Renal cortical epithelial cell (primary cell): ENCODE measurements at regions not wholly inside any gene's neighbourhood (a gene's known extent, or its start where the extent isn't known, plus 50 kb on each side); places are given as distances from the start of the nearest gene placed in this dataset.
A peak's percentile ranks its signal among the peaks of the same experiment; 100 is the strongest.
"Not testable (repeated sequence)": the region's sequence is repeated elsewhere in the genome, so short reads cannot be mapped to it uniquely, and the experiment has no call there.

Experiments used
- DNase-seq: peaks from one replicate; pipeline ENCODE4 v3.0.0-alpha.2; 2011; ENCODE audit warnings: low read depth

- DNase-seq, result no peak
Observed at GRCh38 chr1:14259191-14259757, 339.2 kb upstream of the KAZN start.

GRCh38 chr1:14260480-14260879 is 338.0 kb upstream of the KAZN start:
- DNase-seq, result no peak

DNA sequence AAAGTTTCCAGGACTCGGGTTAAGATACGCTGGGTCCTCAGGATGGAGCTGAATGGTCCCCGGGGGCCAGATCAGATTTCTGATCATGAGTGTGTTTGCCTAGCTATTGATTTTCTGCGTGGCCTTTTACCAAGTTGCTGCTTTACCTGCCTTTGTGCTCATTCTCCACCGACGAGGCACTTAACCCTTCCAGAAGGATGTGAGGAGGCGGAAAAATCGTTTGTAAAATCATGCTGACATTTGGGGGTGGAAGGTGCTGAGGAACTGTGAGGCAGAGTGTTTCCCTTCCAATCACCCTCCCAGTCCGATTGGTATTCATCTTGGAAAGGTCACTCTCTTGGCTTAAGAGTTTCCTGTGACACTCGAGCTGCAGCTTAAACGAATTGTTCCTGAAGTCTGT is 337.1 kb upstream of the KAZN start:
- no peak for DNase-seq

DNA sequence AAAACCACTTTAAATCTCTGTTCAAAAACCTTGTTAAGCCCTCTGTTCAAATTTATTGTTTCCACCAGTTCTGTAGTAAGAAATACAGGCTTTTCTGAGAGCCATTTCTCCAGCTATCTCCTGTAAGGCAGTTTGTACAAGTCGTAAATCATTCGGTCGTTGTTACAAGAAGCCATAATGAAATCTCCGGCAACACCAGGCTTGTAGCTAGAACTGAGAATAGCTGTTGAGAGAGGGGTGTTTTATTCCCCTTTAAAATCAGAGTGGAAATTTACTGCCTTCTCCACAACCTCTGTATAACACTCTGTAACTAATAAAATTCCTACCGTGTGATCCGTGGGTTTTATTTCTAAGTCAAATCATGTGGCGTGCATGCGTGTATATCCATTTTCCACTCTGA is 335.8 kb upstream of the KAZN start:
- DNase-seq, result no peak

GRCh38 chr1:14263225-14263624 is 335.3 kb upstream of the KAZN start:
- DNase-seq, result no peak

DNA sequence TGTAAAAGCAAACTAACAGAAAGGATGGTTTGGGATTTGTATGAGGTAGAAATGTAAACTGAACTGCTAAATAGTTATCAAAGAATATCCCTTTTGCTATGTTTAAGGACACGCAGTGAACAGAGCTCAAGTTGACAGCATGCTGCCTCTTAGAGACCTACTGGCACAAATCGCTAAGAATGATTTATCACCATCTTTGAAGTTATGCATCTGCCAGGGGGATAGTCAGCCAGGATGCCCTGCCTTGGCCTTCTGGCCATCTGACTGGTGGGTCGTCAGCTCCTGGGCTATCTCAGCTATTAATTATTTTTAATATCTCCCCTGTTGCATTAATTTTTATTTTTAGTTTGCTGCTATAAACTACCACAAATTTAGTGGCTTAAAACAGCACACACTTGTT is 334.8 kb upstream of the KAZN start:
- DNase-seq, result no peak

DNA sequence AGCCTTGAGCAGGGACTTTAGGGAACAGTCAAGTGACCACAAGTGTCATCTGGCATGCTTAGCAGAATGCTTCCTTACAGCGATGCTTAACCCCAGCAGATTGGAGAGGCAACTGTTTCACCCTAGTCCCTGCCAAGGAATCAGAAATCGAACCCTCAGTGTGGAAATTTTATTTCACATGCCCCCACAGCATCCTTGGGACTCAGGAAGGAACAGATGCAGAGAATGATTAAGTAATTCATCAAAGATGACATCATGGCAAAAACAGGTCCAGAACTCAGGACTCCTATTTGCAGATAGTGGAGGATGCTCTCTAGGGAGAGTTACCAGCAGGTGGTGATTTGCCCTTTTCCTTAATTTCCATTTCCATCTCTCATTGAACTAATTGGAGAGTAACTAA is 333.0 kb upstream of the KAZN start:
- DNase-seq, result no peak

DNA sequence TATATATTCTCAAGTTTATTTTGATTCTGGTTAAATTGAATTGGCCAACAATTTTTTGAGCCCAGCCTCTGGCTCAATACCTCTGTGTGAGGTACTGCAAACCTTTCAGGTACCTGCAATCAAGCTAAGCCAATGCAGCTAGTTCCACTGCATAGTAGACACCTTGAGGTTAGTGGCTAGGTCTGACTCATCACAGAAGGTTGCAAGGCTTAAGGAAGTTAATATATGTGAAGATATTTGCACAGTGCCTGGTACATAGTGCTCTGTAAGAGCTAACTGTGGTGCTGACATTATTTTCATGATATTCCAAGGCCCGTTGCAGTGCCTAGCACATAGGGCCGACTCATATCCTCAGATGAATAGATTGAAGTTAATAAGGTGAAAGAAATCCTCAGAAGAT is 330.5 kb upstream of the KAZN start:
- DNase-seq, result peak; percentile 75

GRCh38 chr1:14270821-14271220 is 327.7 kb upstream of the KAZN start:
- DNase-seq, result no peak

GRCh38 chr1:14273811-14274210 is 324.7 kb upstream of the KAZN start:
- DNase-seq, result no peak

GRCh38 chr1:14279891-14280290 is 318.6 kb upstream of the KAZN start:
- not testable (repeated sequence) for DNase-seq

DNA sequence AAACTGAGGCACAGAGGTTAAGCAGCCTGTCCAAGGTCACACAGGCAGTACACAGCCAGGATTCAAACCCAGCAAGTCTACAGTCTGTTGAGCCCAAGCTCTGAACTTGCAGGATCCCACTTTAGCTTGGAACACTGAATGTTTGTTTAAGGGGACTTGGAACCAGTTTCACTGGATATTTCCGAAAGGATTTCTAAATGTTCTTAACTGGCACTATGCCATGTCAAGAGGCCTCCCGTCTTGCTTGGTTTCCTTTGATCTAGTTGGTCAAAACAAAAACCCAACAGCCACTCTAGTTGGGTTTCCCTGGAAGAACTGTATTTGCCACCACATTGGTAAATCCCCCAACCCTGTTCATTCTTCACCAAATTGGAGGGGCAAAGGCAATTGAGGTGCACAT is 317.6 kb upstream of the KAZN start:
- DNase-seq, result peak; percentile 47

- DNase-seq, result no peak
Observed at GRCh38 chr1:14281412-14281811, 317.1 kb upstream of the KAZN start.

DNA sequence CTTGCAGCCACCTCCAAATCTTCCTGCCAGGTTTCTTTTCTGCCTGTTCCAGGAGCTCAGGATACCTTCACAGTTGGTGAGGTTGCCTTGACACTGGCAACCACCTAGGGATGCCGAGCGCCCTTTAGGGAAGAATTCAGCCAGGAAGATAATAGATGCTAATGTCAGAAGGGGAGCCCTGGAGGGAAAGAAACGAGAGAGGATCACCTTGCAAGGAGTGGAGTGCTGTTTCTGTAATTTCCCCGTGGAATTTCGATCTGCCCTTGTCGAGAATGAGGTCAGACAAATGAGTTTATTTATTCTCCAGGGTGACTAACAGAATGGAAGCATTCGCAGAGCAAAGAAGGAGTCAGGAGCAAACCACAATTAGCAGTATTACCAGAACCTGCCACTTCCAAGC is 315.8 kb upstream of the KAZN start:
- DNase-seq, result peak; percentile 78

- DNase-seq, result no peak
Observed at GRCh38 chr1:14285238-14285637, 313.2 kb upstream of the KAZN start.

GRCh38 chr1:14291182-14291581 is 307.3 kb upstream of the KAZN start:
- DNase-seq, result peak; percentile 21

- no peak for DNase-seq
Observed at GRCh38 chr1:14292520-14292919, 306.0 kb upstream of the KAZN start.

GRCh38 chr1:14294006-14294405 is 304.5 kb upstream of the KAZN start:
- DNase-seq, result no peak

DNA sequence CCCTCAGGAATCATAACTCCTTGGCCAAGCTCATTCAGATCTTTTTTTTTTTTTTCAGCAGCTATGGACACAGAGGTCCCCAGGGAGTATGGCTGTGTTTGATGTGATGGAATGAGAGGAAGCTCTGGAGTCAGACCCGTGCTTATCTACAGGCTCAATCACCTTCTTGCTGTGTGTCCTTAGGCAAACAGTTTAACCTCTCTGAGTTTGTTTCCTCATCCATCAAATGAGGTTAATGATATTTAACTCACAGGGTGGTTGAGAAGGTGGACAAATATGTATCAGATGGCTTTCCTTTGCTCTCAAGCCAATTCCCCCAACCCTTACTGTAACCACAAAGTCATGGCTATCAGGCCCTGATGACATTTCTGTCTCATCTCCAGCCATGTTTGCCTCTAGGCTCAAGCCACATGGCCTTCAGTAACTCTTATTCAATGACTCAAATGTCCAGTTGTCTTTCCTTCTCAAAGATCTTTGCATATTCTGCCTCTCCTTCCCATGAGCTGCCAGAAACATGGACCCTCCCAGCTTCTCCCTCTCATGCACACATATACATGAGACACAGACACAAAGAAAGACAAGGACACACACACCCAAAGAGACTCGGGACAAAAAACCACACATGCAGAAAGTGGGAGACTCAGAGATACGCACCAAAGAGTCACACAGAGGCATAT is 303.5 kb upstream of the KAZN start:
- DNase-seq, result no peak

DNA sequence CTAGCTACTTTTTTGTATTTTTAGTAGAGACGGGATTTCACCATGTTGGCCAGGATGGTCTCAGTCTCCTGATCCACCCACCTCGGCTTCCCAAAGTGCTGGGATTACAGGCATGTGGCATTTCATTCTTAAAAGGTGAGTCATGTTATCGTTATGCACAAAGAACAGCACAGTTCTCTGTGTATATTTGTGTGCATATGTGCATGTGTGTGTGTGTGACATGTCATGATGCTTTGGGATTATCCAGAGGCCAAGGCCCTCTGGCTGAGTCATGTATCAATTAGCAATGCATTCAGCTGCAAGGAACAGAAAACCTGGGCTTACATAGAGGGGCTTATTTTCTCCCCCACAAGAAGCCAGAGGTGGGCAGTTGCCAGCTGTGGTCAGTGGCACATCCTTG is 301.7 kb upstream of the KAZN start:
- peak; percentile 56 for DNase-seq

GRCh38 chr1:14297356-14297755 is 301.1 kb upstream of the KAZN start:
- DNase-seq, result no peak

DNA sequence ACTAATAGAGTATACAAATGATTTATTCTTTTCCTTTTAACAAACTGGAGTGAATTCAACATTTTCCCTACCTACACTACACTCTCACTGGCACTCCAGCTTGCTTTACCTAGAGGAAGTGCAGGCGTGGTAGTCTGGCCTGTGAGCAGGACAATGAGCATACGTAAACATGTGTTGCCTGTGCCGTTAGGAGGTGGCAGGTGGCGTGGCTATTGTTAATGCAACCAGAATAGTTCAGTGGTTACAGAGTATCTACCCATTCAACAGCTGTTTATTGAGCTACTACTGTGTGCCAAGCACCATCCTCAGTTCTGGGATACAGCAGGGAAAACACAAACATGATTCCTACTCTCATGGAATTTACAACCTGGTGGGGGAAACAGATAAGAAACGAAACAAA is 299.7 kb upstream of the KAZN start:
- DNase-seq, result no peak

GRCh38 chr1:14300991-14301703 is 297.3 kb upstream of the KAZN start:
- peak; percentile 28 for DNase-seq

DNA sequence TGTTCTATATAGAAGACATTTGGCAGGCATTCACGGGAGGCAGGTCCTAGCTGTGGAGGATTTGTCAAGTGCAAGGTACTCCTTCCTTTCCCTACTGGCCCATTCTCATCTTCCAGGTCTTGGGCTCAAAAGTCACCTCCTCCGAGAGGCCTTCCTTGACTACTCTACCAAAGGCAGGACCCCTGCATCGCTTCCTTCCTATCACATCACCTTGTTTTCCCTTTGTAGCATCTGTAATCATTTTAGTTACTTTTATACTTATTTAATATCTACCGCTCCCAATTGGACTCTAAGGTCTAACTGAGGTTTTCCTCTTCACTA is 296.8 kb upstream of the KAZN start:
- no peak for DNase-seq
